ENCODE measurements at regions not wholly inside any gene's neighbourhood (a gene's known extent, or its start where the extent isn't known, plus 50 kb on each side); places are given as distances from the start of the nearest gene placed in this dataset.
A peak's percentile ranks its signal among the peaks of the same experiment; 100 is the strongest.

DNA sequence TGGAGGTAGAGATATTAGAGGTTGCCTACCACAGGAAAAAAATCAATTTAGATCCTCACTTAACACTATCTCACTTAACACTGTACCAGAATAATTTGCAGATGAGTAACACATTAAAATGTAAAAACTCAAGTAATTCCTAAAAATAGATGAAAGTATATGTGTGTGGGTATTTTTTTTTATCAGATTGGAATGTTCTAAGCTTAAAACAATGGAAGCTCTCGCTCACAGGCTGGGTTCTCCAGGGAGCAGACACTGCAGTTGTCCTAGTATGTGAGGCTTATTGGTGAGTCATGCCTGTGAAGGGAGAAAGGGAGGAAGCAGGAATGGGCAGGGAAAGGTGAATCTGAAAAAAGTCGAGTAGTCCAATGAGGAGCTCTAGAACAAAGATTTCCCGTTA, 181.3 kb upstream of the ZNF608 start:
- no peak for ATAC-seq
- TF ChIP-seq, protein P1, sequence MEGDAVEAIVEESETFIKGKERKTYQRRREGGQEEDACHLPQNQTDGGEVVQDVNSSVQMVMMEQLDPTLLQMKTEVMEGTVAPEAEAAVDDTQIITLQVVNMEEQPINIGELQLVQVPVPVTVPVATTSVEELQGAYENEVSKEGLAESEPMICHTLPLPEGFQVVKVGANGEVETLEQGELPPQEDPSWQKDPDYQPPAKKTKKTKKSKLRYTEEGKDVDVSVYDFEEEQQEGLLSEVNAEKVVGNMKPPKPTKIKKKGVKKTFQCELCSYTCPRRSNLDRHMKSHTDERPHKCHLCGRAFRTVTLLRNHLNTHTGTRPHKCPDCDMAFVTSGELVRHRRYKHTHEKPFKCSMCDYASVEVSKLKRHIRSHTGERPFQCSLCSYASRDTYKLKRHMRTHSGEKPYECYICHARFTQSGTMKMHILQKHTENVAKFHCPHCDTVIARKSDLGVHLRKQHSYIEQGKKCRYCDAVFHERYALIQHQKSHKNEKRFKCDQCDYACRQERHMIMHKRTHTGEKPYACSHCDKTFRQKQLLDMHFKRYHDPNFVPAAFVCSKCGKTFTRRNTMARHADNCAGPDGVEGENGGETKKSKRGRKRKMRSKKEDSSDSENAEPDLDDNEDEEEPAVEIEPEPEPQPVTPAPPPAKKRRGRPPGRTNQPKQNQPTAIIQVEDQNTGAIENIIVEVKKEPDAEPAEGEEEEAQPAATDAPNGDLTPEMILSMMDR (IDR thresholded peaks at IDR 0.05), result no peak
- TF ChIP-seq TCF7L2 (IDR thresholded peaks at IDR 0.05; ENCODE audit: low read depth, low read length) (no peak), POLR2AphosphoS5 (IDR thresholded peaks at IDR 0.05; ENCODE audit: low read depth, low read length) (no peak), SIN3A (IDR thresholded peaks at IDR 0.05; ENCODE audit: borderline replicate concordance, insufficient read depth, low read depth, low read length) (no peak)
- TF ChIP-seq, protein P2, sequence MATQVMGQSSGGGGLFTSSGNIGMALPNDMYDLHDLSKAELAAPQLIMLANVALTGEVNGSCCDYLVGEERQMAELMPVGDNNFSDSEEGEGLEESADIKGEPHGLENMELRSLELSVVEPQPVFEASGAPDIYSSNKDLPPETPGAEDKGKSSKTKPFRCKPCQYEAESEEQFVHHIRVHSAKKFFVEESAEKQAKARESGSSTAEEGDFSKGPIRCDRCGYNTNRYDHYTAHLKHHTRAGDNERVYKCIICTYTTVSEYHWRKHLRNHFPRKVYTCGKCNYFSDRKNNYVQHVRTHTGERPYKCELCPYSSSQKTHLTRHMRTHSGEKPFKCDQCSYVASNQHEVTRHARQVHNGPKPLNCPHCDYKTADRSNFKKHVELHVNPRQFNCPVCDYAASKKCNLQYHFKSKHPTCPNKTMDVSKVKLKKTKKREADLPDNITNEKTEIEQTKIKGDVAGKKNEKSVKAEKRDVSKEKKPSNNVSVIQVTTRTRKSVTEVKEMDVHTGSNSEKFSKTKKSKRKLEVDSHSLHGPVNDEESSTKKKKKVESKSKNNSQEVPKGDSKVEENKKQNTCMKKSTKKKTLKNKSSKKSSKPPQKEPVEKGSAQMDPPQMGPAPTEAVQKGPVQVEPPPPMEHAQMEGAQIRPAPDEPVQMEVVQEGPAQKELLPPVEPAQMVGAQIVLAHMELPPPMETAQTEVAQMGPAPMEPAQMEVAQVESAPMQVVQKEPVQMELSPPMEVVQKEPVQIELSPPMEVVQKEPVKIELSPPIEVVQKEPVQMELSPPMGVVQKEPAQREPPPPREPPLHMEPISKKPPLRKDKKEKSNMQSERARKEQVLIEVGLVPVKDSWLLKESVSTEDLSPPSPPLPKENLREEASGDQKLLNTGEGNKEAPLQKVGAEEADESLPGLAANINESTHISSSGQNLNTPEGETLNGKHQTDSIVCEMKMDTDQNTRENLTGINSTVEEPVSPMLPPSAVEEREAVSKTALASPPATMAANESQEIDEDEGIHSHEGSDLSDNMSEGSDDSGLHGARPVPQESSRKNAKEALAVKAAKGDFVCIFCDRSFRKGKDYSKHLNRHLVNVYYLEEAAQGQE (IDR thresholded peaks at IDR 0.05; ENCODE audit: insufficient read depth in 1 of 2, low read depth in 2 of 2, low read length in 1 of 2), result no peak
- DNase-seq (ENCODE audit: low read depth, low spot score), result no peak
- BruUV-seq (replicated peaks), result no TSS peak
- ChIA-PET CTCF (no interaction called here), POLR2A (no interaction called here)
- H3K27ac ChIP-seq (ENCODE audit: low read length), result peak overlapping the region; percentile 40; the same call in 1 of the 2 replicates
- H3K4me3 ChIP-seq (ENCODE audit: low read depth in 2 of 2, low read length in 2 of 2), result no peak overlapping the region
- H3K27me3 ChIP-seq (ENCODE audit: control insufficient read depth, insufficient read depth, low read length), result no peaks in the 10 kb centered on the region
- in situ Hi-C loops (cut with HindIII; ENCODE audit: low pct_unique_long_range_greater_than_20kb, low sequenced_read_pairs), result no loop called here
- H3K36me3 ChIP-seq (ENCODE audit: control insufficient read depth, insufficient read depth, low read length), result no peaks in the 10 kb centered on the region
- intact Hi-C loops (cut with micrococcal nuclease; ENCODE audit: unreplicated experiment), result no loop called here
- H3K4me1 ChIP-seq (ENCODE audit: control insufficient read depth, insufficient read depth, low read length), result peaks cover 3% of the 10 kb centered on the region; the same call in 1 of the 2 replicates
- no peaks in the 10 kb centered on the region for H3K9me3 ChIP-seq (ENCODE audit: control insufficient read depth, insufficient read depth, low read depth, low read length)

DNA sequence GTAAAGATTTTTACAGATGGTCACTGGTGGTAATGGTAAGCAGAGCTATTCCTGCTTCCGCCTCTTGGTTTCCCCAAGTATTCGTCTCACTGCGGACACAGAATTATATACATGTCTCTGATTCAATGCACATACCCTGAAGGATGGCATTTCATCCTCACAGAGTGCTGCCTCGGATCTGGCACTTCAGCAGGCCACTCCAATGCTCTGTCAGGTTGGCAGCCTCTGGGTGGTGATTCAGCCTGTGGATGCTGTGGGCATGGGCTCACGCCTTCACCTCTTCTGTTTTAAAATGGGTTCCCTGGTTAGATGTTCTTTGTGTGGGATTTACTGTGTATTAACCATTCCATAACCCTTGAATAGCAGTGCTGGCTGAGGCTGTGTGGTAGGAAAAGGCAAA, 182.6 kb upstream of the ZNF608 start:
- no peak overlapping the region for H3K27ac ChIP-seq (ENCODE audit: low read length)
- H3K4me3 ChIP-seq (ENCODE audit: low read depth in 2 of 2, low read length in 2 of 2), result no peak overlapping the region
- DNase-seq (ENCODE audit: low read depth, low spot score), result no peak
- ATAC-seq, result no peak
- H3K9me3 ChIP-seq (ENCODE audit: control insufficient read depth, insufficient read depth, low read depth, low read length), result no peaks in the 10 kb centered on the region
- no peaks in the 10 kb centered on the region for H3K4me1 ChIP-seq (ENCODE audit: control insufficient read depth, insufficient read depth, low read length)
- in situ Hi-C loops (cut with HindIII; ENCODE audit: low pct_unique_long_range_greater_than_20kb, low sequenced_read_pairs), result no loop called here
- CTCF ChIA-PET, result no interaction called here
- POLR2A ChIA-PET, result no interaction called here
- no peaks in the 10 kb centered on the region for H3K27me3 ChIP-seq (ENCODE audit: control insufficient read depth, insufficient read depth, low read length)
- no peak for TF ChIP-seq SIN3A (IDR thresholded peaks at IDR 0.05; ENCODE audit: borderline replicate concordance, insufficient read depth, low read depth, low read length)
- TF ChIP-seq, protein P2 (IDR thresholded peaks at IDR 0.05; ENCODE audit: insufficient read depth in 1 of 2, low read depth in 2 of 2, low read length in 1 of 2), result no peak
- no peak for TF ChIP-seq POLR2AphosphoS5 (IDR thresholded peaks at IDR 0.05; ENCODE audit: low read depth, low read length)
- TF ChIP-seq TCF7L2 (IDR thresholded peaks at IDR 0.05; ENCODE audit: low read depth, low read length), result no peak
- TF ChIP-seq, protein P1 (IDR thresholded peaks at IDR 0.05), result no peak
- intact Hi-C loops (cut with micrococcal nuclease; ENCODE audit: unreplicated experiment), result no loop called here
- no peaks in the 10 kb centered on the region for H3K36me3 ChIP-seq (ENCODE audit: control insufficient read depth, insufficient read depth, low read length)
- BruUV-seq (replicated peaks), result no TSS peak
